ENCODE measurements at regions not wholly inside any gene's neighbourhood (a gene's known extent, or its start where the extent isn't known, plus 50 kb on each side); places are given as distances from the start of the nearest gene placed in this dataset.

- no peak for TF ChIP-seq CTCF (conservative IDR thresholded peaks at IDR 0.05; ENCODE audit: low read length)
- no peak for TF ChIP-seq EZH2phosphoT487 (IDR thresholded peaks at IDR 0.05; ENCODE audit: borderline replicate concordance, low read depth, low read length)
These were observed 658.4 kb downstream of the TOX3 start for GRCh38 chr16:51888534-51888933.

Measured in OCI-LY7 (cell line).